AG04449 (cell line): ENCODE measurements at regions not wholly inside any gene's neighbourhood (a gene's known extent, or its start where the extent isn't known, plus 50 kb on each side); places are given as distances from the start of the nearest gene placed in this dataset.

Source experiments
- CTCF ChIA-PET: fragments of 350-600 bp; formaldehyde crosslinking; extraction: SDS; loops from one replicate; lab custom pipeline; 2021; ENCODE audit warnings: antibody characterized with exemption; lab: Yijun Ruan, JAX
- POLR2A ChIA-PET: fragments of 400-600, 350-600 bp; formaldehyde crosslinking; extraction: SDS; loops from one replicate; lab custom pipeline; 2020; ENCODE audit warnings: antibody characterized with exemption, inconsistent platforms; lab: Yijun Ruan, JAX
- DNase-seq: peaks from one replicate; pipeline ENCODE4 v3.0.0-alpha.2; 2010; ENCODE audit warnings: low read depth, low spot score
- H3K4me3 ChIP-seq: 2 replicates; pipeline ENCODE4 v1.5.1; 2011; ENCODE audit warnings: low read depth, mild to moderate bottlenecking, control low read depth, low read length
- TF ChIP-seq, protein P1 (sequence below): IDR thresholded peaks from one replicate; pipeline ENCODE4 v1.5.1; 2011; ENCODE audit warnings: mild to moderate bottlenecking, moderate library complexity, low read length, control low read depth, inconsistent platforms; ENCODE audit not compliant: insufficient read depth; ENCODE audit errors: missing control alignments

DNA sequence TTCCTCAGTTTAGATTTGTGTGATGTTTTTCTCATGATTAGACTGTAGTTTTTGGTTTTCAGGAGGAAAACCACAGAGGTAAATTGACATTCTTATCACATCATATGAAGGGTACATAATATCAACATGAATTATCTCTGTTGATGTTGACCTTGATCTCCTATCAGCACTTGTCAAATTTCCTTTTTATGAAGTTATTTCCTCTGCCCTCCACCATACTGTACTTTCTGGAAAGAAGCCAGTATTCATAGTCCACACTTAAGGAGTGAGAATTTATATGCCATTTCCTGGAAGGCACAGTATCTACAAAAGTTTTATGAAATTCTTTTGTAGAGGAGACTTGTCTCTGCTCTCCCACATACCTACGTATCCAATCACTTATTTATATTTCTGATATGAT, 807.2 kb upstream of the MBL2 start:
- H3K4me3 ChIP-seq: no peak overlapping the region
- TF ChIP-seq, protein P1, sequence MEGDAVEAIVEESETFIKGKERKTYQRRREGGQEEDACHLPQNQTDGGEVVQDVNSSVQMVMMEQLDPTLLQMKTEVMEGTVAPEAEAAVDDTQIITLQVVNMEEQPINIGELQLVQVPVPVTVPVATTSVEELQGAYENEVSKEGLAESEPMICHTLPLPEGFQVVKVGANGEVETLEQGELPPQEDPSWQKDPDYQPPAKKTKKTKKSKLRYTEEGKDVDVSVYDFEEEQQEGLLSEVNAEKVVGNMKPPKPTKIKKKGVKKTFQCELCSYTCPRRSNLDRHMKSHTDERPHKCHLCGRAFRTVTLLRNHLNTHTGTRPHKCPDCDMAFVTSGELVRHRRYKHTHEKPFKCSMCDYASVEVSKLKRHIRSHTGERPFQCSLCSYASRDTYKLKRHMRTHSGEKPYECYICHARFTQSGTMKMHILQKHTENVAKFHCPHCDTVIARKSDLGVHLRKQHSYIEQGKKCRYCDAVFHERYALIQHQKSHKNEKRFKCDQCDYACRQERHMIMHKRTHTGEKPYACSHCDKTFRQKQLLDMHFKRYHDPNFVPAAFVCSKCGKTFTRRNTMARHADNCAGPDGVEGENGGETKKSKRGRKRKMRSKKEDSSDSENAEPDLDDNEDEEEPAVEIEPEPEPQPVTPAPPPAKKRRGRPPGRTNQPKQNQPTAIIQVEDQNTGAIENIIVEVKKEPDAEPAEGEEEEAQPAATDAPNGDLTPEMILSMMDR: no peak
- ChIA-PET POLR2A (no interaction called here), CTCF (no interaction called here)
- no peak for DNase-seq

DNA sequence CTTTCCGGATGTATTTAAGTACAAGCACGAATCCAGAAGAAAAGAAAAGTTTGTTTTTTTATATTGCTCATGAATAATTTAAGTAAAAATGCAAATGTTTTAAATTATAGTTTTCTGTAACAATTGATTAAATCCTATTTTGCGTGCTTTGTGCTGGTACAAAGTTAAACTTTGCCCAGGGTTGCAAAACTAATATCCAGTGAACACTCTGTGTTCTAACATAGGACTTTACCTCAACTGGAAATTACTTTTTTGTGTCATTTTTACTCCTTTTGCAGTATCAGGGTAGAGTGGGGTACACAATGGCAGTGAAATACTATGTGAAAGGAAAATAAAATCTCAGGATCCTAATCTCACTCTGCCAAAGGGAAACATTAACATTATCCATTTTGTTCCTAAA, 801.4 kb upstream of the MBL2 start:
- DNase-seq: no peak
- no peak overlapping the region for H3K4me3 ChIP-seq
- ChIA-PET POLR2A (no interaction called here), CTCF (no interaction called here)
- TF ChIP-seq, protein P1: no peak

DNA sequence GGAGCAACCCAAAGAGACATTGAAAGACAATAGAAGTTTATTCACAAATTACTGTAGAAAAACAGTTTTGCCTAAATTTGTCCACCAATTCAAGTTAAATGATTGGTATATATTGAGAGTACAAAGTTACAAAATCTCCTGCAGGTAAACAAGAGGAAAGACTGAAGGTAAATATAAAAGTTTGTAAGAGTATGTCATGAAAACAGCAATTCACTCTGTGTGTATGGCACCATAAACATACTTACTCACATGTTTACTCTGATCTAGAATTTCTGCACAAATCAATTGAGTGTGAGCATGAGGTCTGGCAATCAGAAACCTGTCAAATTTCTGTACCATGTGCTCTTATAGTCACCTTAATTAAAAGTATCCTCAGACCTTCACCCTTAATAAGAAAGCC, 800.9 kb upstream of the MBL2 start:
- CTCF ChIA-PET: no interaction called here

DNA sequence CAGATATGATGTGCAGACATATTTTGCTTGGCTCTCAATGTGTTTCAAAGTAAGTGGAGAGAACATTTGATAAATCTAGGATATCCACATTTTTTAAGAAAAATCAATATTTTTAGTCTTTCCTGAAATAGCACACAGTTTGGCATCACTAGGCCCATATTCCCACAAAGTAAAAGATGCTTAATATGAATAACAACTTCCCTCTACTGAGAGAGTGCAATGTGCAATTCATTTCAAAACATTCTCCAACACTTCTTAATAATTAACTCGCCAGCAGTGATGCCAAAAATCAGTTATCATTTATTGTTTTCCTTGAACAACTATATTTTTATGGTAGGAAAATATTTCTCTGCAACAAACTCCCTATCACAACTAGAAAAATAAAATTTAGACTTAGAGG, 800.2 kb upstream of the MBL2 start:
- ChIA-PET POLR2A (no interaction called here), CTCF (no interaction called here)
- TF ChIP-seq, protein P1: no peak
- DNase-seq: no peak
- no peak overlapping the region for H3K4me3 ChIP-seq

More for the DNA sequence above, 800.9 kb upstream of the MBL2 start:
- DNase-seq: no peak
- TF ChIP-seq, protein P1: no peak
- POLR2A ChIA-PET: no interaction called here
- H3K4me3 ChIP-seq: no peak overlapping the region

DNA sequence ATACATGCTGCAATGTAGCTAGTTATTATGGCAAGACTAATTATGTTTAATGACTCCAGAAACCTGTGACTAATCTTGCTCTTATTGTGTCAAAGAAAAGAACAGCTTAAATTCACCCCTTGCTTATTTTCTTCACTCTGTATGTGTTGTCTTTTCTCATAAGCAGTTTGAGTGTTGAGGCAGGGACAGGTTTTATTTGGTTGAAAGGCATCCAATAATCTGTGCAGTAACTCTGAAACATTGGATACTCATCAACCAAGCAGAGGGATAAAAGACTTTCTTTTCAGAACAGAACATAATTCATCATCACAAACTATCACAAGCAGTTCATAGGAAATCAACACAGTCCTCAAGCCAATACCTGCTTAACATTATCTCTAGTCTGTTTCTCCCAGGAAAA, 797.6 kb upstream of the MBL2 start:
- TF ChIP-seq, protein P1: no peak
- ChIA-PET CTCF (no interaction called here), POLR2A (no interaction called here)
- DNase-seq: no peak
- H3K4me3 ChIP-seq: no peak overlapping the region

DNA sequence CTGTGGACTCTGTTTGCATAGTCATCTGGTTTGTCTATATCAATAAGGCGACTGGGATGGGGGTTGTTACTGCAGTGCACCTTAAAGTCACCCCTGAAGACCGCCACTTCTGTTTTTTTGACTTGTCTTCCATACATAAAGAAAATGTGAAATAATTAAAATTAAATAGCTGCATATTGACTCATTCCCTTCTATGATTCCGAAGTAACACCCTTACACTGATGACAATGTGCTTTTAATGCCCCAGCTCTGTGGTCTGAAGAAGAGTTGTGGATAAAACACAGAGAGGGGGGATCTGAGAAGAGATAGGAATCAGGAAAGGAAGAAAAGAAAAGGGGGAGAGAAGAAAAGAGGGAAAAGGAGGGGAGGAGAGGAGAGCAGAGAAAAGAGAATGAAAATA, 796.9 kb upstream of the MBL2 start:
- no peak for DNase-seq
- H3K4me3 ChIP-seq: no peak overlapping the region
- POLR2A ChIA-PET: no interaction called here
- CTCF ChIA-PET: no interaction called here
- TF ChIP-seq, protein P1: no peak

DNA sequence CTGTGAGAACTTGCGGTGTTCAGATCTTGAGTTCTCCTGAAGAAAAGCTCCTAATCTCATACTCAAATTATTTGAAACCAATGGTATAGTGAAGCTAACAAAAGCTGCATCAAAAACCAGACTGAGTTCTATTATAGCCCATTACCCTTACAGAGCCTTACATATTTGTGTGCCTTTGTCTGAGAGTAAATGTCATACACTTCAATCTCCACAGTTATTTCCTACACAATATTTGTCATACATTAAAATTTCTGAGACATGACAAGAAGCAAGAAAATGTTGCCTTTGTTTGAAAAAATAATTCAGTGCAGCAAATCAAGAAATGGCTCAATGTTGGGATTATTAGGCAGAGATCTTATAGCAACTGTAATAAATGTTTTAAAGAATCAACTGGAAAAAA, 776.1 kb upstream of the MBL2 start:
- POLR2A ChIA-PET: no interaction called here
- TF ChIP-seq, protein P1: no peak
- DNase-seq: no peak
- CTCF ChIA-PET: no interaction called here
- no peak overlapping the region for H3K4me3 ChIP-seq
